ENCODE measurements at regions not wholly inside any gene's neighbourhood (a gene's known extent, or its start where the extent isn't known, plus 50 kb on each side); places are given as distances from the start of the nearest gene placed in this dataset.
"Not testable (repeated sequence)": the region's sequence is repeated elsewhere in the genome, so short reads cannot be mapped to it uniquely, and the experiment has no call there.

GRCh38 chr12:127944211-127944899 is 322.6 kb upstream of the TMEM132C start:
- DNase-seq (ENCODE audit: low spot score): no peak

DNA sequence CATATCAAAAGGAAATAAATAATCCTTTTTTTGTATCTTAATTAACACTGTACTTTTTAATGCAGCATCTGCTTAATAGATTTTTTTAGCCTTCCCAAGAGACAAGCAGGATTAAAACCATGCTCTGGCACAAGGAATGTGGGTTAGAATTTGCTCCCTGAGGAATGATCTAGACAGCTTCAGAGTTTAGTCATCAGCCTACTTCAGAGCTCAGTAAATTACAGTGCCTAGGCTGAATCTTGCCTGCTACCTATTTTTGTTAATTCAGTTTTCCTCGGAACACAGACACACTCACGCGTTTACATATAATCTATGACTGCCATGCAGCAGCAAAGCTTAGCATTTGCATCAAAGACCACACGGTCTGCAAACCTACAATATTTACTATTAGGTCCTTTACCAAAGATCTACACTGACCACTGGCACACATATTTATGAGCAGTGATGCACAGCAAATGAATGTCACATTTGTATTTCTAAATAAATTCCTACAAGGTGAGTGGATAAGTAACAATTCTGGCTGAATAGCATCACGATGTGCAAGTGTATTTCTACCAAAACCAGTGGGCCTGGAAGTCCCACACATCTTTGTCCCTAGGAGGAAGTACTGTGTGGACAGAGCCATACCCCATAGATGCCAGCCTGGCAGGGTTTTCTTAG is 309.8 kb upstream of the TMEM132C start:
- DNase-seq (ENCODE audit: low spot score): no peak

DNA sequence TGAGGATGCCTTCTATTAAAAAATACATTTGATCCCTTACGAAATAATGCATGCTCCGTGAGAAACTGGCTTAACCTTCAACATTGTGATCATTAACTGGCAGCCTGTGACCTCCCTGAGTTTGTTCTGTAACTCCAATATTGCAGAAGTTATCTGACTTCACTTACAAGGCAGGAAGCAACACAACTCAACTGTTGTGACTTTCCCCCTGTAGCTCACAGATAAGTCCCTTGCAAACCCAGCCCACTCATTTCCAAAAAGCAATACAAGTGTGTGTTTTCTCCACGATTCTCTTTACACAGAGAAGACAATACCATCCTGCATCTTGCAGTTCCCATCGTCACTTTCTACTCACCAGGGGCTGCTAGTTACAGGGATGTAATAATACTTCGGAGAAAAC is 304.7 kb upstream of the TMEM132C start:
- DNase-seq (ENCODE audit: low spot score): no peak

DNA sequence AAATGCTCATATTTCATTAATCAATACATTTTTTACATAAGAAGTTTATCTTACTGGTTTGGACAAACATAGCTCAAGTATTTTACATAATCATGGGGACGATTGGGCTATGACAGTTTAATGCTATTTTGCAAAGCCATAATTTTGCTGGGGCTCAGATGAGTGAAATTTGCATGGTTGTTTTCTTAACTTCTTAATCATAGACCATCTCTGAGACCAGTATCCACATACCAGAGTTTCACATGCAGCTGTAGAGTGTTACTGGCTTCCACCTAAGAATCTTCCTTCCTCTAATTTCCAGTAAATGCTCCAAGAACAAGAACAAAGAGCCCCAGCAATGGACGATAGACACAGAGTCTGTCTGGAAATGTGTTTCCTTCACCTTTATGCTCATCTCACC is 303.0 kb upstream of the TMEM132C start:
- DNase-seq (ENCODE audit: low spot score): no peak

GRCh38 chr12:127964717-127965116 is 302.3 kb upstream of the TMEM132C start:
- DNase-seq (ENCODE audit: low spot score): no peak

DNA sequence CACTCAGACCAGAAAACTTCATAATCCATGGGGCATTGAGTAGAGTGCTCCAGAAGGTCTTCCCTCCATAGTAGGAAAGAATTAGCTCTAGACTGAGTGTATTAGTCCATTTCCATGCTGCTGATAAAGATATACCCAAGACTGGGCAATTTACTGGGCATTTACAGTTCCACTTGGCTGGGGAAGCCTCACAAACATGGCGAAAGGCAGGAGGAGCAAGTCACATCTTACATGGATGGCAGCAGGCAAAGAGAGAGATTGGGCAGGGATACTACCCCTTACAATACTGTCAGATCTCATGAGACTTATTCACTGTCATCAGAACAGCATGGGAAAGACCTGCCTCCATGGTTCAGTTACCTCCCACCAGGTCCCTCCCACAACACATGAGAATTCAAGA is 300.6 kb upstream of the TMEM132C start:
- no peak for DNase-seq (ENCODE audit: low spot score)

GRCh38 chr12:127970491-127970890 is 296.5 kb upstream of the TMEM132C start:
- no peak for DNase-seq (ENCODE audit: low spot score)

DNA sequence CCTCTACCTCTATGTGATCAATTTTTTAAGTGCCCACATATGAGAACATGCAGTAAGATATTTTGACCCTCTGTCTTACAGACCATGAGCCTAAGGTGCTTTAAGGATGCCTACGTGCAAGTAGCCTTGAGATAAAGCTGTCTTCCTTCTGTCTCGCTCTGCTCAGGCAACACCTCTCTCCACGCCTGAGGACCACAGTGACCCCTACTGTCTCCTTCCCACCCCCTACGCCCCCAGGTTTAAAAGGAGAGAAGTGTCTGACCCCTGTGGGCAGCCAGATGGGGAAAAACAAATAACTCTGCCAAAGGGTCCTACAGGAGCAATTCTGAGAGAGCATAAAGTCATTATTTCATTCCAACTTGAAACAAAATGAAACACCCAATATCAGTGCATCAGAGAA is 286.4 kb upstream of the TMEM132C start:
- no peak for DNase-seq (ENCODE audit: low spot score)

- no peak for DNase-seq (ENCODE audit: low spot score)
Measured at GRCh38 chr12:127981875-127982274, 285.1 kb upstream of the TMEM132C start.

DNA sequence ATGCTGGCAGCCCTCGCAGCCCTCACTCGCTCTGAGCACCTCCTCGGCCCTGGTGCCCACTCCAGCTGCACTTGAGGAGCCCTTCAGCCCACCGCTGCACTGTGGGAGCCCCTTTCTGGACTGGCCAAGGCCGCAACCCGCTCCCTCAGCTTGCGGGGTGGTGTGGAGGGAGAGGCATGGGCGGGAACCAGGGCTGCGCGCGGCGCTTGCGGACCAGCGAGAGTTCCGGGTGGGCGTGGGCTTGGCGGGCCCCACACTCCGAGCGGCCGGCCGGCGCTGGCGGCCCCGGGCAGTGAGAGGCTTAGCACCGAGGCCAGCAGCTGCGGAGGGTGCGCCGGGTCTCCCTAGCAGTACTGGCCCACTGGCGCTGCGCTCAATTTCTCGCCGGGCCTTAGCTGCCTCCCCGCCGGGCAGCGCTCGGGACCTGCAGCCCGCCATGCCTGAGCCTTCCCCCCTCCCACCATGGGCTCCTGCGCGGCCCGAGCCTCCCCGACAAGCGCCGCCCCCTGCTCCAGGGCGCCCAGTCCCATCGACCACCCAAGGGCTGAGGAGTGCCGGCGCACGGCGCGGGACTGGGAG is 283.7 kb upstream of the TMEM132C start:
- not testable (repeated sequence) for DNase-seq (ENCODE audit: low spot score)

- DNase-seq (ENCODE audit: low spot score): no peak
Measured at GRCh38 chr12:127984386-127985055, 282.4 kb upstream of the TMEM132C start.

DNA sequence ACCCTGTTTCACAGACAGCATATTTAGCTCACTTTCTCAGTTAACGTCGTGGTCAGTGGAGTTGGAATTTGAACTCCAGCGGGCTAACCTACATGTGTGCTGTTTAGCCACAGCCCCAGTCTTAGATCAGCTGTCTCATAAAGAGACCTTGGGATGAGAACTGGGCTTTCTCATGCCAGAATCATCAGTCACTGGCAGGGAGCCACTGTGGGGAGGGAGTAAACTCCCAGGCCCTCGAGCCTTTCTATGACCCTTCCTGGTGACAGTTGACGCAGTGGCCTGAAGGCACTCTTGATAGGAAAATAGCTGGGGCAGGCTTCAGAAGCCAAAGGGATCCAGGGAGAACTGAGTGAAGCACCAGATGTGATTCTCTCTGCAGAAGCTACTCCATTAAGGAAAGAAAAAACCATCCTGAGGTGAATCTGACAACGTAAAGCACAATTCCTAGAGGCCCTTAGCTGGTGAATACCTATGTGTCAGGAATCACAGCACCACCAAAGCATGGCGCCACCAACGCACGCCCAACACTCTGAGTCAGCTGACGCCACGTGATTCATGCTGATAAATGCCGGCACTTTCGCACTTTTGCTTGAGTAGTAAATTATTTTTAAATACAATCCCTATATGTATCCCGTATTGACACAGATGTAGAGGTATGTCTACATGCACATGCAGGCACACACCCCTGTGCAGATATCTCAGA is 279.6 kb upstream of the TMEM132C start:
- DNase-seq (ENCODE audit: low spot score): no peak

GRCh38 chr12:127991485-127991884 is 275.5 kb upstream of the TMEM132C start:
- DNase-seq (ENCODE audit: low spot score): no peak

DNA sequence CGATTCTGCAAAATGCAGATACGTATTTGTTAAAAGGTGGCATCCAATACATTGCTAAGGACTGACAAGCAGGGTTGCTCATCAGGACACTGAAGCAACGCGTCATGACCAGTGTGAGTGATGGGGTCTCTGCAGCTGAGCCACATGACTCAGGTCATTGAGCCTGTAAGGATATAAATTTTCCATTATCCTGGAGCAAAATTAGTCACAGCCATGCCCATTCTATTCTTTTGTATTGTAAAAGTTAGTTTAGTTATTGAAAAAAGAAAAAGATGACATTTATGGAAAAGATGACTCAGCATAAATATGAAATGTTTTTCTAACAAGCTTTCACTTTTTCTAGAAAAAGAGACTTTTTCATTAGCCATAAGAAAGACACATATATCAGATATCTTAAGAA is 268.0 kb upstream of the TMEM132C start:
- DNase-seq (ENCODE audit: low spot score): no peak

- DNase-seq (ENCODE audit: low spot score): no peak
Measured at GRCh38 chr12:128004383-128004938, 262.5 kb upstream of the TMEM132C start.

GRCh38 chr12:128007250-128007649 is 259.7 kb upstream of the TMEM132C start:
- no peak for DNase-seq (ENCODE audit: low spot score)

DNA sequence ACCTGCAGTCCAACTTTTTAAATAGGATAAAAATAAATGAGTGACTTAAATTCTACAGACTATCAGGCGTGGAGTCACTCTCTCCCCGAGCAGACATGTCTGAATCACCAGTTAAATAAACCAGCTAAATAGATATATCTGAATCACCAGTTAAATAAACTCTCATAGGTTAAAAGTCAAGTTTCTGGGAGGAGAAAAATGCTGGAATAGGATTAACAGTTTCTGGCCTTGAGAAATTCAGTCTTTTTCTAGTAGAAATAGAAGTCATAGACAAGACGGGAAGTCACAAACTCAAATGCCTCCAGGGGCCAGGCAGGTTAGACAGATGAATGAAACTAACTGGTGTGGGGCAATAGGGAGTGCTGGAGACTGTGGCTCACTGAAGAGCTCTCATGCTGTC is 258.6 kb upstream of the TMEM132C start:
- DNase-seq (ENCODE audit: low spot score): no peak

DNA sequence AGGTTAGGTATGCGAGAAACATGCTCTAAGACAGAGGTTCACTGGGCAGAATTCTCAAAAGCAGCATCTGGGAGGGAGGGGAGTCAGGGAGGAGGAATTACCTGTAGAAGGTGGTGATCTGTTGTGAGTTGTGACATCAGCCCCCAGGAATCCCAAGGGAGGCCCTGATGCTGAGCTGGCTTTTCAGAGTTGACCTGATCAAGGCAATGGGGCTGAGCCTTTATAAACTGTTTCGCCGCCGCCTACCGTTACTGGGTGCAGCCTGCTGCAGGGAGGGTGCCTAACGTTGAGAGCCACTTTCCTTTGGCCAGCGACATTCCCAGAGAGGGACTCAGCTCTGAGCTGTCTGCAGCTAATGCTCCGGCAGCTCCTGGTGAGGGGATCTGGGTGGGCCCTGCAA is 257.9 kb upstream of the TMEM132C start:
- no peak for DNase-seq (ENCODE audit: low spot score)

- DNase-seq (ENCODE audit: low spot score): no peak
Measured at GRCh38 chr12:128012110-128012509, 254.9 kb upstream of the TMEM132C start.

DNA sequence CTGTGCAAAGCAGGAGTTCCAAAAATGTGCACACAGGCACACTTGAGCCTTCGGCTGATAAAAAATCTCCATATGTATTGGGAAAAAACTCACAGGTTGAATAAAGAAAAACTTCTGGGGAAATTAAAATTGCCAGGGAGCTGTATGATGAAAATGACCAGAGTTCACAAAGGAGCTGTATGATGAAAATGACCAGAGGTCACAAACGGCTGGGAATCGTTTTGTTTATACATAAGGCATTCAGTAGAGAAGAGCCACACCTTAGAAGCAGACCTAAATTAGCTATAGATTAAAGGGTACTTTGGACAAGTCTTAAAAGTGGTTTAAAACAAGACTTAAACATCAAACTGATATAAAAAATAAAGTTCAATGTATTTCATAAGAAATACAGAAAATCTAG is 251.7 kb upstream of the TMEM132C start:
- DNase-seq (ENCODE audit: low spot score): no peak

DNA sequence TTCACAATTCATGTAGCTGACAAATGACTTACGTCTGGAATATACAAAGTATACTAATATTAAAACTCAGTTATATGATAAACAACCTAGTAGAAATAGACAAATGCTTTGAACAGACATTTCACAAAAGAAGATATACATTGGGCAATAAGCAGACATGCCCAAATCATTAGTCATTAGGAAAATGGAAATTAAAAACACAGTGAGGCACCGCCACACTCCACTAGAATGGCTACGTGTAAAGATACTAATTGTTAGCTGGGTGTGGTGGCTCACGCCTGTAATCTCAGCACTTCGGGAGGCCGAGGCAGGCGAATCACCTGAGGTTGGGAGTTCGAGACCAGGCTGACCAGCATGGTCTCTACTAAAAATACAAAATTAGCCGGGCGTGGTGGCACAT is 248.9 kb upstream of the TMEM132C start:
- no peak for DNase-seq (ENCODE audit: low spot score)

- no peak for DNase-seq (ENCODE audit: low spot score)
Measured at GRCh38 chr12:128019996-128020544, 246.9 kb upstream of the TMEM132C start.

All from D341Med (cell line).